K562 (cell line): ENCODE measurements at regions not wholly inside any gene's neighbourhood (a gene's known extent, or its start where the extent isn't known, plus 50 kb on each side); places are given as distances from the start of the nearest gene placed in this dataset.

ENCODE experiments used
- ARID2 ChIP-seq: fragments of 450-650 bp; IDR thresholded peaks from 2 replicates; pipeline ENCODE4 v1.6.1; 2017; ENCODE audit warnings: antibody characterized with exemption, mild to moderate bottlenecking
- CTCF ChIP-seq, 3 experiments: IDR thresholded peaks in 2 of 3; conservative IDR thresholded peaks in 1 of 3; 2 replicates each; pipeline ENCODE4 v1.5.1; 2011 to 2012; ENCODE audit warnings: low read length in 3 of 3, mild to moderate bottlenecking in 3 of 3, control low read depth in 2 of 3, improper control_type of control experiment in 1 of 3, inconsistent platforms in 1 of 3, low read depth in 1 of 3, mixed read lengths in 1 of 3, moderate library complexity in 1 of 3; ENCODE audit not compliant: insufficient read depth in 2 of 3
- GATA2 ChIP-seq: sonication (generic); formaldehyde crosslinking; IDR thresholded peaks from 2 replicates; pipeline ENCODE4 v1.4.0; 2020; ENCODE audit warnings: mild to moderate bottlenecking, missing genetic modification reagents
- GTF3C2 ChIP-seq: IDR thresholded peaks from 3 replicates; pipeline ENCODE4 v1.6.1; 2011; ENCODE audit warnings: borderline replicate concordance, mild to moderate bottlenecking, moderate library complexity; ENCODE audit not compliant: insufficient read length; ENCODE audit errors: extremely low read depth
- HDAC2 ChIP-seq: fragments of 450-650 bp; IDR thresholded peaks from 2 replicates; pipeline ENCODE4 v1.6.1; 2016; ENCODE audit warnings: mild to moderate bottlenecking
- HMG20B ChIP-seq: fragments of 250-450 bp; sonication (Bioruptor Pico); IDR thresholded peaks from 2 replicates; pipeline ENCODE4 v1.5.0; 2021; ENCODE audit warnings: mild to moderate bottlenecking
- MTA3 ChIP-seq: fragments of 450-650 bp; formaldehyde crosslinking; IDR thresholded peaks from 2 replicates; pipeline ENCODE4 v1.6.1; 2017; ENCODE audit warnings: mild to moderate bottlenecking, borderline replicate concordance
- NELFE ChIP-seq: IDR thresholded peaks from 2 replicates; pipeline ENCODE4 v1.6.1; 2011; ENCODE audit warnings: mild to moderate bottlenecking; ENCODE audit not compliant: insufficient read depth, insufficient read length
- PBX2 ChIP-seq, 2 experiments: IDR thresholded peaks in 1 of 2; conservative IDR thresholded peaks in 1 of 2; 2 replicates each; pipeline ENCODE4 v1.6.1; 2016; ENCODE audit warnings: low read depth in 2 of 2, mild to moderate bottlenecking in 1 of 2, missing compliant biosample characterization in 1 of 2, missing genetic modification characterization in 1 of 2, moderate library complexity in 1 of 2
- SIX5 ChIP-seq, 2 experiments: IDR thresholded peaks; 2 replicates each; pipeline ENCODE4 v1.6.1; 2011; ENCODE audit warnings: low read length in 2 of 2, borderline replicate concordance in 1 of 2, low read depth in 1 of 2, mild to moderate bottlenecking in 1 of 2, moderate library complexity in 1 of 2; ENCODE audit not compliant: insufficient read depth in 1 of 2
- ZNF639 ChIP-seq, 2 experiments: fragments of 200-800 bp in 1 of 2; sonication (Bioruptor generic) in 1 of 2; sonication (generic) in 1 of 2; formaldehyde crosslinking in 1 of 2; IDR thresholded peaks in 1 of 2; conservative IDR thresholded peaks in 1 of 2; 2 replicates each; pipeline versions ENCODE4 v1.5.0 to v1.6.1; 2016 to 2020; ENCODE audit warnings: missing compliant biosample characterization in 1 of 2, missing genetic modification characterization in 1 of 2, missing genetic modification reagents in 1 of 2
- ZNF785 ChIP-seq: fragments of 250-450 bp; sonication (Bioruptor Pico); IDR thresholded peaks from 2 replicates; pipeline ENCODE4 v1.4.0; 2020; ENCODE audit warnings: mild to moderate bottlenecking

GRCh38 chr11:36974771-36975170, 376.7 kb upstream of the RAG2 start:
- TF ChIP-seq NELFE (no peak), PBX2 (CRISPR knock-in tag; IDR thresholded peaks at IDR 0.05; ENCODE audit: low read depth) (no peak), PBX2 (tag; conservative IDR thresholded peaks at IDR 0.05; ENCODE audit: low read depth) (no peak), SIX5 (IDR thresholded peaks at IDR 0.05; ENCODE audit: borderline replicate concordance in 1 of 2, insufficient read depth in 1 of 2, low read depth in 1 of 2, low read length in 2 of 2) (no peak), CTCF (IDR thresholded peaks at IDR 0.05 in 2 of 3, conservative IDR thresholded peaks at IDR 0.05 in 1 of 3; ENCODE audit: insufficient read depth in 2 of 3, low read depth in 1 of 3, low read length in 3 of 3) (no peak), MTA3 (no peak), GATA2 (CRISPR knock-in tag) (no peak), ARID2 (no peak), GTF3C2 (no peak), ZNF639 (CRISPR knock-in tag; conservative IDR thresholded peaks at IDR 0.05 in 1 of 2, IDR thresholded peaks at IDR 0.05 in 1 of 2) (no peak), ZNF785 (CRISPR knock-in tag) (no peak), HMG20B (CRISPR knock-in tag) (no peak), HDAC2 (no peak)
